ENCODE measurements at regions not wholly inside any gene's neighbourhood (a gene's known extent, or its start where the extent isn't known, plus 50 kb on each side); places are given as distances from the start of the nearest gene placed in this dataset.

DNA sequence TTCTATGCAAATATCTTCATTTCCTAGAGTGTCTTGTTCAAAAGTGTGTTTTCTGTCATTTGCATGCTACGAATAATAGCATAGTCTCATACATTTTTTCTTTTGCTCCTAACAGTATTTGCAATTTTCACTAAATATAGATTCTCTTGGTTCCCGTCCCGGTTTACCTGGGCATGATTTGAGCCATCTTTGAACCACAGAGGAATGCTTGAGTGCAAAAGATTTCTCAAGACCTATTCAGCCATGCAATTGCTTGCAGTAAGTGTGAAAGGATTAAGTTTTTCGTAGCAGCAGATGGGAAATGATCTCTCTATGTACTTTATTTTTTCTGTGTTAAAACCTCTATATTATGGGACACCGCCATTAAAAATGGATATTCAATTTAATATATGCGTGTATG, 733.0 kb downstream of the ZPLD1 start:
- Histone ChIP-seq H3K36me3 (ENCODE audit: control insufficient read depth in 1 of 2, insufficient read depth in 2 of 2, low read length in 2 of 2) (no peaks in the 10 kb centered on the region), H3K9me3 (ENCODE audit: control insufficient read depth in 1 of 2, low read length in 2 of 2) (no peaks in the 10 kb centered on the region), H3K27me3 (ENCODE audit: control insufficient read depth in 1 of 2, insufficient read depth in 2 of 2, low read length in 2 of 2) (no peaks in the 10 kb centered on the region), H3K27ac (ENCODE audit: low read depth, low read length) (no peak overlapping the region), H3K9ac (ENCODE audit: low read depth in 1 of 2, low read length in 2 of 2) (no peak overlapping the region), H3K4me3 (ENCODE audit: low read depth in 1 of 2, low read length in 2 of 2) (no peak overlapping the region), H3K4me1 (ENCODE audit: control insufficient read depth in 1 of 2, insufficient read depth in 2 of 2, low read length in 2 of 2) (no peaks in the 10 kb centered on the region)

GRCh38 chr3:103169289-103169688, 734.5 kb downstream of the ZPLD1 start:
- Histone ChIP-seq H3K36me3 (ENCODE audit: control insufficient read depth in 1 of 2, insufficient read depth in 2 of 2, low read length in 2 of 2) (no peaks in the 10 kb centered on the region), H3K4me1 (ENCODE audit: control insufficient read depth in 1 of 2, insufficient read depth in 2 of 2, low read length in 2 of 2) (no peaks in the 10 kb centered on the region), H3K9me3 (ENCODE audit: control insufficient read depth in 1 of 2, low read length in 2 of 2) (no peaks in the 10 kb centered on the region), H3K9ac (ENCODE audit: low read depth in 1 of 2, low read length in 2 of 2) (no peak overlapping the region), H3K27ac (ENCODE audit: low read depth, low read length) (no peak overlapping the region), H3K4me3 (ENCODE audit: low read depth in 1 of 2, low read length in 2 of 2) (no peak overlapping the region), H3K27me3 (ENCODE audit: control insufficient read depth in 1 of 2, insufficient read depth in 2 of 2, low read length in 2 of 2) (no peaks in the 10 kb centered on the region)

- no peak overlapping the region for H3K27ac ChIP-seq (ENCODE audit: low read depth, low read length)
Observed at GRCh38 chr3:103170651-103171050, 735.8 kb downstream of the ZPLD1 start.

DNA sequence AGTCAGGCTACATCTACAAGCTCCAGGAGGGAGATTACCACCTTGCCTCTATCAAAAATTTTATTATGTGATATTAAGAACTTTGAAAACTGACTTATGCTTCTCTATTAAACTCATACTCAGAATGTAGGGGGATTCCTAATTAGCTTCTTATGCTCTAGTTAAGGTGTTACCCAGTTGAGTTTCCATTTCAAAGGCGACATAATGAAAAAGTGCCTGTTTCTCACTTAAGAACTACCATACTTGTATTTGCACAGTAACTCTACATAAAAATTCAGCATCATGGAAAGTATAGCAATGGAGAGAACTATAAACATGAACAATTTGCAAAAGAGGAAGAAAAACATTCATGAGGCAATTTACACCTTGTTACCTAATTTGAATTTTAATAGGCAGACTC, 739.1 kb downstream of the ZPLD1 start:
- H3K9ac ChIP-seq (ENCODE audit: low read depth in 1 of 2, low read length in 2 of 2) = no peak overlapping the region
- no peaks in the 10 kb centered on the region for H3K9me3 ChIP-seq (ENCODE audit: control insufficient read depth in 1 of 2, low read length in 2 of 2)
- no peaks in the 10 kb centered on the region for H3K27me3 ChIP-seq (ENCODE audit: control insufficient read depth in 1 of 2, insufficient read depth in 2 of 2, low read length in 2 of 2)
- no peaks in the 10 kb centered on the region for H3K36me3 ChIP-seq (ENCODE audit: control insufficient read depth in 1 of 2, insufficient read depth in 2 of 2, low read length in 2 of 2)
- H3K27ac ChIP-seq (ENCODE audit: low read depth, low read length) = no peak overlapping the region
- H3K4me1 ChIP-seq (ENCODE audit: control insufficient read depth in 1 of 2, insufficient read depth in 2 of 2, low read length in 2 of 2) = no peaks in the 10 kb centered on the region
- H3K4me3 ChIP-seq (ENCODE audit: low read depth in 1 of 2, low read length in 2 of 2) = no peak overlapping the region

More at GRCh38 chr3:103170651-103171050, 735.8 kb downstream of the ZPLD1 start:
- no peak overlapping the region for H3K4me3 ChIP-seq (ENCODE audit: low read depth in 1 of 2, low read length in 2 of 2)
- H3K4me1 ChIP-seq (ENCODE audit: control insufficient read depth in 1 of 2, insufficient read depth in 2 of 2, low read length in 2 of 2) = no peaks in the 10 kb centered on the region
- H3K36me3 ChIP-seq (ENCODE audit: control insufficient read depth in 1 of 2, insufficient read depth in 2 of 2, low read length in 2 of 2) = no peaks in the 10 kb centered on the region
- no peaks in the 10 kb centered on the region for H3K9me3 ChIP-seq (ENCODE audit: control insufficient read depth in 1 of 2, low read length in 2 of 2)
- H3K9ac ChIP-seq (ENCODE audit: low read depth in 1 of 2, low read length in 2 of 2) = no peak overlapping the region
- no peaks in the 10 kb centered on the region for H3K27me3 ChIP-seq (ENCODE audit: control insufficient read depth in 1 of 2, insufficient read depth in 2 of 2, low read length in 2 of 2)

DNA sequence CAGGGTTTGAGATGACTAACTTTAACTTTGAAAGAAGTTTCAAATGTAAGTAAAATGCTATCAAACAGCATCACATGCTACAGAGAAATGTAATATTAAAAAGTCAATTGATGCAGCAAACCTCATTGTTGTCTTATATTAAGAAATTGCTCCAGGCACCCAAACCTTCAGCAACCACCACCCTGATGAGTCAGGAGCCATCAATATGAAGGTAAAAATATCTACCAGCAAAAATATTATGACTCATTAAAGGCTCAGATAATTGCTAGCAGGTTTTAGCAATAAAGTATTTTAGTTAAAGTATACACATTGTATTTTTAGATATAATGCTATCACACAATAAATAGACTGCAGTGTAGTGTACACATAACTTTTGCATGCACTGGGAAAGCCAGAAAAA, 746.3 kb downstream of the ZPLD1 start:
- Histone ChIP-seq H3K27ac (ENCODE audit: low read depth, low read length) (no peak overlapping the region), H3K4me3 (ENCODE audit: low read depth in 1 of 2, low read length in 2 of 2) (no peak overlapping the region), H3K27me3 (ENCODE audit: control insufficient read depth in 1 of 2, insufficient read depth in 2 of 2, low read length in 2 of 2) (no peaks in the 10 kb centered on the region), H3K36me3 (ENCODE audit: control insufficient read depth in 1 of 2, insufficient read depth in 2 of 2, low read length in 2 of 2) (no peaks in the 10 kb centered on the region), H3K9me3 (ENCODE audit: control insufficient read depth in 1 of 2, low read length in 2 of 2) (no peaks in the 10 kb centered on the region), H3K4me1 (ENCODE audit: control insufficient read depth in 1 of 2, insufficient read depth in 2 of 2, low read length in 2 of 2) (no peaks in the 10 kb centered on the region), H3K9ac (ENCODE audit: low read depth in 1 of 2, low read length in 2 of 2) (no peak overlapping the region)

GRCh38 chr3:103184772-103185171, 750.0 kb downstream of the ZPLD1 start:
- Histone ChIP-seq H3K9me3 (ENCODE audit: control insufficient read depth in 1 of 2, low read length in 2 of 2) (no peaks in the 10 kb centered on the region), H3K36me3 (ENCODE audit: control insufficient read depth in 1 of 2, insufficient read depth in 2 of 2, low read length in 2 of 2) (no peaks in the 10 kb centered on the region), H3K27ac (ENCODE audit: low read depth, low read length) (no peak overlapping the region), H3K4me1 (ENCODE audit: control insufficient read depth in 1 of 2, insufficient read depth in 2 of 2, low read length in 2 of 2) (no peaks in the 10 kb centered on the region), H3K27me3 (ENCODE audit: control insufficient read depth in 1 of 2, insufficient read depth in 2 of 2, low read length in 2 of 2) (no peaks in the 10 kb centered on the region), H3K4me3 (ENCODE audit: low read depth in 1 of 2, low read length in 2 of 2) (no peak overlapping the region), H3K9ac (ENCODE audit: low read depth in 1 of 2, low read length in 2 of 2) (no peak overlapping the region)

DNA sequence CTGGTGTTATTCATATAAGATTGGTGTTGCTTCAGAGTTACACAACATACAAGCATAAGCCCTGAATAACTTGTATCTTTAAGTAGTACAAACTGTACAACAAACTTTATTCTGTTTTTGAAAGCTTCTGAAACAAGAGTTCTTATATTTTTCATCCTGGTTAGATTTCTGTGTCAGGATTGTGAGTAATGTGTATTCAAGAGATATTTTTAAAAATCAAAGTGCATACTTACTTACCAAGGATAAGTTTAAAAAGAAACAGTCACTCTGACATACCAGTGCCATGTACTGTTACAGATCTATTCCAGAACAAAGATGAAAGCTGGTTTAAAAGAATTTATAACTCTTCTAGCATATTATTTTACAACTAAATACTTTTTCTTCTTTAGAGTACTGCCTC, 755.1 kb downstream of the ZPLD1 start:
- Histone ChIP-seq H3K4me3 (ENCODE audit: low read depth in 1 of 2, low read length in 2 of 2) (no peak overlapping the region), H3K27ac (ENCODE audit: low read depth, low read length) (no peak overlapping the region), H3K9me3 (ENCODE audit: control insufficient read depth in 1 of 2, low read length in 2 of 2) (no peaks in the 10 kb centered on the region), H3K4me1 (ENCODE audit: control insufficient read depth in 1 of 2, insufficient read depth in 2 of 2, low read length in 2 of 2) (no peaks in the 10 kb centered on the region), H3K9ac (ENCODE audit: low read depth in 1 of 2, low read length in 2 of 2) (no peak overlapping the region), H3K36me3 (ENCODE audit: control insufficient read depth in 1 of 2, insufficient read depth in 2 of 2, low read length in 2 of 2) (no peaks in the 10 kb centered on the region), H3K27me3 (ENCODE audit: control insufficient read depth in 1 of 2, insufficient read depth in 2 of 2, low read length in 2 of 2) (no peaks in the 10 kb centered on the region)

DNA sequence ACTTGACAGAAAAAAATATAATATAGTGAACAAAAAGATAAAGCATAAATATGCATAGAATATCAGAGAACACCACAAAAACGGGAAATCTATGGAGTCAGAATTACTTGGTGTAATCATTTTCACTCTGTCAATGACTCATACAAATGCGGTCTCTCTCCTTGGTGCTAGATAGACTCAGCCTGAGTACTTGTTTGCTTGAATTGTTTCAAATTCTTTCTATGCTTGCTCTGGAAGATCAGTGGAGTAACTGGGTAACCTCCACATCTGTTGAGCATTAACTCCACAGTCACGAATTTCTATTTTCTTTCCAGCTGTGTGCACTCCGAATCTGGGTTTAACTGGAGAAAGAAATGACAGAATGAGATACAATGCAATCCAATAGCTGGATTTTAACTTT, 760.4 kb downstream of the ZPLD1 start:
- Histone ChIP-seq H3K27ac (ENCODE audit: low read depth, low read length) (no peak overlapping the region), H3K9me3 (ENCODE audit: control insufficient read depth in 1 of 2, low read length in 2 of 2) (no peaks in the 10 kb centered on the region), H3K4me1 (ENCODE audit: control insufficient read depth in 1 of 2, insufficient read depth in 2 of 2, low read length in 2 of 2) (no peaks in the 10 kb centered on the region), H3K4me3 (ENCODE audit: low read depth in 1 of 2, low read length in 2 of 2) (no peak overlapping the region), H3K9ac (ENCODE audit: low read depth in 1 of 2, low read length in 2 of 2) (no peak overlapping the region), H3K36me3 (ENCODE audit: control insufficient read depth in 1 of 2, insufficient read depth in 2 of 2, low read length in 2 of 2) (no peaks in the 10 kb centered on the region), H3K27me3 (ENCODE audit: control insufficient read depth in 1 of 2, insufficient read depth in 2 of 2, low read length in 2 of 2) (no peaks in the 10 kb centered on the region)

GRCh38 chr3:103203441-103203840, 768.6 kb downstream of the ZPLD1 start:
- H3K27me3 ChIP-seq (ENCODE audit: control insufficient read depth in 1 of 2, insufficient read depth in 2 of 2, low read length in 2 of 2) = no peaks in the 10 kb centered on the region
- H3K4me1 ChIP-seq (ENCODE audit: control insufficient read depth in 1 of 2, insufficient read depth in 2 of 2, low read length in 2 of 2) = no peaks in the 10 kb centered on the region
- no peaks in the 10 kb centered on the region for H3K9me3 ChIP-seq (ENCODE audit: control insufficient read depth in 1 of 2, low read length in 2 of 2)
- H3K9ac ChIP-seq (ENCODE audit: low read depth in 1 of 2, low read length in 2 of 2) = no peak overlapping the region
- H3K36me3 ChIP-seq (ENCODE audit: control insufficient read depth in 1 of 2, insufficient read depth in 2 of 2, low read length in 2 of 2) = no peaks in the 10 kb centered on the region
- no peak overlapping the region for H3K27ac ChIP-seq (ENCODE audit: low read depth, low read length)
- no peak overlapping the region for H3K4me3 ChIP-seq (ENCODE audit: low read depth in 1 of 2, low read length in 2 of 2)

DNA sequence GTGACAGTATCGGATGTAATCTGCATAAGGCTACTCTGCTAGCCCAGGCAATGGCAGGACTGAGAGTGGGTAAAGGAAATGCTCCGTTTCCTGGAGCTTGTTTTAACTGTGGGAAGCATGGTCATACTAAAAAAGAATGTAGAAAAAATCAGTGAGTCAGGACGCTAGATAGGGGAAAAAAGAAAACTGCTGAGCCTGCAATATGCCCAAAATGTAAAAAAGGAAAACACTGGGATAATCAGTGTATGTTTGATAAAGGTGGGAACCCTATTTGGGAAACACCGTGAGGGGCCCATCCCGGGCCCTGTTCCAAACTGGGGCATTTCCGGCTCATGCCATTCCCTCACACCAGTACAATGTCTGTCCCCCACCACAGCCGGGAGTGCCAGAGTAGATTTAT, 775.8 kb downstream of the ZPLD1 start:
- no peaks in the 10 kb centered on the region for H3K36me3 ChIP-seq (ENCODE audit: control insufficient read depth in 1 of 2, insufficient read depth in 2 of 2, low read length in 2 of 2)
- no peak overlapping the region for H3K27ac ChIP-seq (ENCODE audit: low read depth, low read length)
- peaks cover 0 to 2% of the 10 kb centered on the region in 2 donors for H3K9me3 ChIP-seq (ENCODE audit: control insufficient read depth in 1 of 2, low read length in 2 of 2)
- no peak overlapping the region for H3K4me3 ChIP-seq (ENCODE audit: low read depth in 1 of 2, low read length in 2 of 2)
- H3K9ac ChIP-seq (ENCODE audit: low read depth in 1 of 2, low read length in 2 of 2) = no peak overlapping the region
- H3K4me1 ChIP-seq (ENCODE audit: control insufficient read depth in 1 of 2, insufficient read depth in 2 of 2, low read length in 2 of 2) = no peaks in the 10 kb centered on the region
- H3K27me3 ChIP-seq (ENCODE audit: control insufficient read depth in 1 of 2, insufficient read depth in 2 of 2, low read length in 2 of 2) = no peaks in the 10 kb centered on the region

- Histone ChIP-seq H3K27ac (ENCODE audit: low read depth, low read length) (no peak overlapping the region), H3K27me3 (ENCODE audit: control insufficient read depth in 1 of 2, insufficient read depth in 2 of 2, low read length in 2 of 2) (no peaks in the 10 kb centered on the region), H3K4me3 (ENCODE audit: low read depth in 1 of 2, low read length in 2 of 2) (no peak overlapping the region), H3K9ac (ENCODE audit: low read depth in 1 of 2, low read length in 2 of 2) (no peak overlapping the region), H3K4me1 (ENCODE audit: control insufficient read depth in 1 of 2, insufficient read depth in 2 of 2, low read length in 2 of 2) (no peaks in the 10 kb centered on the region), H3K9me3 (ENCODE audit: control insufficient read depth in 1 of 2, low read length in 2 of 2) (no peaks in the 10 kb centered on the region), H3K36me3 (ENCODE audit: control insufficient read depth in 1 of 2, insufficient read depth in 2 of 2, low read length in 2 of 2) (no peaks in the 10 kb centered on the region)
Observed at GRCh38 chr3:103218146-103218545, 783.3 kb downstream of the ZPLD1 start.
